ENCODE measurements at regions not wholly inside any gene's neighbourhood (a gene's known extent, or its start where the extent isn't known, plus 50 kb on each side); places are given as distances from the start of the nearest gene placed in this dataset.

DNA sequence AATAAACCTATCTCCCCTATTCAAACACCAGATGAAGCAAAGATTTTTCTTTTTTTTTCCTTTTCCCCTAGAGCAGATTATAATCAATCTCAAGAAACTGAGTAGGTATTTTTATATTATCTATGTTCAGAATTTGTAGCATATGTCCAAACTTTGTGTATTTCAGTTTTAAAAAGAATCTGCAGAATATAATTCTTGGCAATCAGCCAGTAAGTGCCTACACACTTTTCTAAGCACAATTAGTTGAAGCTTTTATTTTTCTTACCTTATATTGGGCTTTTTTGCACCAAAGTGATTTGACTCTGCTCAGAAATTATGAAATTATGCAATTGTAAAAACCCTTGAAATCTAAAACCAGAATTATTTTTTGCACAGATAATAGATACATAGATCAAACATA, 315.8 kb upstream of the PHF14 start:
- no peaks in the 10 kb centered on the region for H3K4me1 ChIP-seq (ENCODE audit: insufficient read depth, low read length)
- H3K27me3 ChIP-seq (ENCODE audit: insufficient read depth, low read length): no peaks in the 10 kb centered on the region

DNA sequence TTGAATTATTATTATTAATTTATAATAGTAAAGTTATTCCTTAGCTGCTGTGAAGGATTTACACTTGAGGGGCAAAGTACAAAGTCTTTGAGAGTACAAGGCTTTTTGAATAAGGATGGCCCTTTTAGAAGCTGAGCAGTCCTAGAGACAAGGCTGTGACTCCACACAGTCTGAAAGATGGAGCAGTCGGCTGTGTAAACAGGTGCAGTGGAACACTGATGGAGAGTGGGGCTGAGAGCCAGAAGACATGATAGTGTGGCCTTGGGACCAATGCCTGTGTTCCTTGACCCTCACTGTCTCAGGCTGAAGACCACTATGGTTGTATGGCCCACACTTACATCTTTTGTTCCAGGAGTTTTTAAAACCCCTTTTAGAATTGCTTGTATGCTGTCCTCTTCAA, 311.2 kb upstream of the PHF14 start:
- Histone ChIP-seq H3K36me3 (ENCODE audit: insufficient read depth, low read length) (no peaks in the 10 kb centered on the region), H3K4me3 (ENCODE audit: low read length) (no peak overlapping the region), H3K4me1 (ENCODE audit: insufficient read depth, low read length) (no peaks in the 10 kb centered on the region), H3K9me3 (ENCODE audit: low read length) (no peaks in the 10 kb centered on the region), H3K27me3 (ENCODE audit: insufficient read depth, low read length) (no peaks in the 10 kb centered on the region), H2AFZ (ENCODE audit: low read depth, low read length) (no peak overlapping the region)

More for the DNA sequence above, 315.8 kb upstream of the PHF14 start:
- Histone ChIP-seq H3K4me3 (ENCODE audit: low read length) (no peak overlapping the region), H2AFZ (ENCODE audit: low read depth, low read length) (no peak overlapping the region), H3K9me3 (ENCODE audit: low read length) (no peaks in the 10 kb centered on the region), H3K36me3 (ENCODE audit: insufficient read depth, low read length) (no peaks in the 10 kb centered on the region)

DNA sequence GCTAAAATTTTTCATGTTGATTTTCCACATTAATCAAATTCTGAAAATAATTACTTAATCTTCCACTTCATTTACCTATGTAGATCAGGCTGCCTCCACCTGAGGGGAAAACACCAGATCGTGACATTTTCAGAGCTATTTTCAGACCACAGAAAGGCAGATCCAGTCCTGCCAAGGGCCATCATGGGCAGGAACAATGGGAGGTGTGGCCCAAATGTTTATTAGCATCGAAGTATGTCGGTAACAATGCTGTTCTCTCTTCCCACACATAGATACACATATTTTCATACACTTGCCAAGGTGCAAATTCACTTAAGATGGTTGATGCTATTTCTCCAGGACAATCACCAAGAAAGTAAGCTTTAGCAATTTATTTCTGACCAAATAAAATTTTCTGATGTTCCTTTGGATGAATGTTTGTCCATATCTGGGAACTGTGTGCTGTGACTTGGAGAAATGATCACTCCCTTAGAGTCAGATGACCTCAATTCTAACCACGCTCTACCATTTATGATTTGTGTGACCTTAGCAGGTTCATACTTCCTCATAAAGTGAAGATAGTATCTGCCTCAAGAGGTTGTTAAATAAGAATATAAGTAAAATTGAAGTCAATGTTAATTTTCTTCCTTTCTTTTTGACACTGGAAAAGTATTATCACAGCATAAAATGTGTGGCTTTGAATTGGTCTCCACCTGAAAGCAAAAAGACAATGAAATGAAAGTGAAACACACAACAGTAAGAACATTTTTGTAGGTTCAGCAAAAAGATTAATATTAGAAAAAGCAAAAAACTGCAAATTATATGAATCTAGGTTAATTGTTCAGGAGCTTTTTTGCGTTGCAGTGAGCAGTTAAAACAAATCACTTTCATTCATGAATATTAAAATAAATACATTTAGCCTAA, 310.4 kb upstream of the PHF14 start:
- Histone ChIP-seq H3K36me3 (ENCODE audit: insufficient read depth, low read length) (no peaks in the 10 kb centered on the region), H3K9me3 (ENCODE audit: low read length) (no peaks in the 10 kb centered on the region), H2AFZ (ENCODE audit: low read depth, low read length) (no peak overlapping the region), H3K4me3 (ENCODE audit: low read length) (no peak overlapping the region), H3K4me1 (ENCODE audit: insufficient read depth, low read length) (no peaks in the 10 kb centered on the region), H3K27me3 (ENCODE audit: insufficient read depth, low read length) (no peaks in the 10 kb centered on the region)

DNA sequence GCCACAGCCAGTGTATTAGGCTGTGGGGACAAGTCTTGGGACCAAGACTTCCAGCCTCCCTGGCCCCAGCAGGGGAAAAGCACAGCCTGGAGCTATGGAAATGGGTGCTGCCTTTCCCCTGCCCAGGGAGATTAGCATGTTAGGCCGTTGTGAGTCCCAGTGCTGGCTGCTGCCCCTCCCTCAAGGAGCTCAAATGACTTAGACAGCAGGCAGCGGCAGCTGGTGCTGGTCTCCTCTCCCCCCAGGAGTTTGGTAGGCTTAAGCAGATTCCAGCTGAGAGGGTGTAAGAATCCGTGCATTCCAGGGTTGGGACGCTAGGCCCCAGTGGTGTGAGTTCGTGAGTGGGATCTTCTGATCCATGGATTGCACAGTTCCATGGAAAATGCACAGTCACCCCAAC, 301.5 kb upstream of the PHF14 start:
- Histone ChIP-seq H3K9me3 (ENCODE audit: low read length) (no peaks in the 10 kb centered on the region), H3K27me3 (ENCODE audit: insufficient read depth, low read length) (no peaks in the 10 kb centered on the region), H2AFZ (ENCODE audit: low read depth, low read length) (no peak overlapping the region), H3K4me1 (ENCODE audit: insufficient read depth, low read length) (no peaks in the 10 kb centered on the region), H3K4me3 (ENCODE audit: low read length) (no peak overlapping the region), H3K36me3 (ENCODE audit: insufficient read depth, low read length) (no peaks in the 10 kb centered on the region)

DNA sequence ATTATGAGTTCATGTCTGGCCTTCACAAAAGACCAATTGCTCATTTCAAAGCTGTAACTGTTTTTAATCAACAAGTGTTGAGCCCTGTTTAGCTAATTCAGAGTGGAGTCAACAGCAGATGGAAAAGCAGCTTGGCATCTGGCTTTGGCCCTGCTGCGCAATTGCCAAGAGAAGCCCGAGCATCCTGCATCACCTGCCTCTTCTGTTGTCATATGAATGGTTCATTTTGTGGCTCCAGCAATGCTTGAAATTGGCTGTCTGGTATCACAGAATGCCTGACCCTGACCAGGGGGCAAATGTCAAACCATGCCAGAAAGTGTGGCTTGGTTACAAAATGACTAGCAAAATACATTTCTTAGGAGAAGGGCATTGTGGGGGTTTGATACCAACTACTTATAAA, 296.5 kb upstream of the PHF14 start:
- Histone ChIP-seq H3K27me3 (ENCODE audit: insufficient read depth, low read length) (no peaks in the 10 kb centered on the region), H3K36me3 (ENCODE audit: insufficient read depth, low read length) (no peaks in the 10 kb centered on the region), H3K9me3 (ENCODE audit: low read length) (no peaks in the 10 kb centered on the region), H2AFZ (ENCODE audit: low read depth, low read length) (no peak overlapping the region), H3K4me3 (ENCODE audit: low read length) (no peak overlapping the region), H3K4me1 (ENCODE audit: insufficient read depth, low read length) (no peaks in the 10 kb centered on the region)

DNA sequence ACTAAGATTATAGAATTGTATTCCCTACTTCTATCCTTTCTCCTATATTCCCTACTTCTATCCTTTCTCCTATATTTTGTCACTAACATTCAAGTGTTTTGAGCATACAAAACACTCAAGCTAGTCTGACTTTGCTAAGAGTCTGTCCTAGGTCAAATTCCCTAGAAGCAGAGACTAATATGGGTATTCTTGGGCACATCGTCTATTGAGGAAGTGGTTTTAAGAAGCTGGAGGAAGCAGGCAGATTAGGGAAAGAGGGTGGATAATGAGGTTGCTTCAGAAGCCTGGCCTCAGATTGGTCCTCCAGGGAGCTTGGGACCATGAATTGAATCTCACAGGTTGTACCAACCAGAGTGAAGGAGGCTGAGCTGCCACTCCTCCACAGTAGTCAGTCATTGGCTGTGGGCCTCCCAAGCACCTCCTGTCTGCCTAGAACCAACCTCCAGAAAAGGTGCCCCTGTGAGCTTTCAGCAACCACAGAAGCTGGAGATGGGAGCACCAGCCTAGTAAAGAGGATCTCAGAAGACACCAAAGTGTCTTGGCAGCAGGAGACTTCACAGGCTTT, 295.9 kb upstream of the PHF14 start:
- no peaks in the 10 kb centered on the region for H3K27me3 ChIP-seq (ENCODE audit: insufficient read depth, low read length)
- no peak overlapping the region for H2AFZ ChIP-seq (ENCODE audit: low read depth, low read length)
- no peaks in the 10 kb centered on the region for H3K36me3 ChIP-seq (ENCODE audit: insufficient read depth, low read length)
- H3K4me1 ChIP-seq (ENCODE audit: insufficient read depth, low read length): no peaks in the 10 kb centered on the region
- H3K9me3 ChIP-seq (ENCODE audit: low read length): no peaks in the 10 kb centered on the region
- no peak overlapping the region for H3K4me3 ChIP-seq (ENCODE audit: low read length)

DNA sequence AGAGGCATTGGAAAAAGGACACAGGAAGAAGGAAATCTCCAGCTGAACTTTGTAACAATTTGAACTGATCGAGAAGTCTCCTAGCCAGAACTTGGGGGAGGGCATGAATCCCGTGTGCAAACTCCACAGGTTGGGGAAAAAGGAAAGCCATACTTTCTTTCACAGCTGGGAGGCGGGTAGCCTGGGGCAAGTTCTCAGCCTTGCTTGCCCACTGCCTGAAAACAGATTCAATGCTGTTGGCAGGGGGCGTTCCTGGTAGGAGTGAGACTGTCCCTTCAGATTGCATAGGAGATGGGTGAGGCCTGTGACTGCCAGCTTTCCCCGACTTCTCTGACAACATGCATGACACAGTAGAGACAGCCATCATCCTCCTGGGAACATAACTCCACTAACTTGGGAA, 289.1 kb upstream of the PHF14 start:
- Histone ChIP-seq H3K36me3 (ENCODE audit: insufficient read depth, low read length) (no peaks in the 10 kb centered on the region), H2AFZ (ENCODE audit: low read depth, low read length) (no peak overlapping the region), H3K9me3 (ENCODE audit: low read length) (no peaks in the 10 kb centered on the region), H3K4me3 (ENCODE audit: low read length) (no peak overlapping the region), H3K27me3 (ENCODE audit: insufficient read depth, low read length) (no peaks in the 10 kb centered on the region), H3K4me1 (ENCODE audit: insufficient read depth, low read length) (no peaks in the 10 kb centered on the region)

DNA sequence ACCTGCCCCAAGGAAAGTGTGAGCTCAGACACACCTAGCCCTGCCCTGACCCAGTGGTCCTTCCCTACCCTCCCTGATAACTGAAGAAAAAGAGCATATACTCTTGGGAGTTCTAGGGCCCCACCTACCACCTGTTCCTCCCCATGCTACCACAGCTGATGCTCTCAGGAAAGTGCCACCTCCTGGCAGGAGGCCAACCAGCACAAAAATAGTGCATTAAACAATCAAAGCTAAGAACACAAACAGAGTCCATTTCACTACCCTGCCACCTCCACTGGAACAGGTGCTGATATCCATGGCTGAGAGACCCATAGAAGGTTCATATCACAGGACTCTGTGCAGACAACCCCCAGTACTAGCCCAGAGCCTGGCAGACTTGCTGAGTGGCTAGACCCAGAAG, 288.6 kb upstream of the PHF14 start:
- no peaks in the 10 kb centered on the region for H3K36me3 ChIP-seq (ENCODE audit: insufficient read depth, low read length)
- H3K4me1 ChIP-seq (ENCODE audit: insufficient read depth, low read length): no peaks in the 10 kb centered on the region
- H3K4me3 ChIP-seq (ENCODE audit: low read length): no peak overlapping the region
- no peaks in the 10 kb centered on the region for H3K9me3 ChIP-seq (ENCODE audit: low read length)
- no peaks in the 10 kb centered on the region for H3K27me3 ChIP-seq (ENCODE audit: insufficient read depth, low read length)
- no peak overlapping the region for H2AFZ ChIP-seq (ENCODE audit: low read depth, low read length)

DNA sequence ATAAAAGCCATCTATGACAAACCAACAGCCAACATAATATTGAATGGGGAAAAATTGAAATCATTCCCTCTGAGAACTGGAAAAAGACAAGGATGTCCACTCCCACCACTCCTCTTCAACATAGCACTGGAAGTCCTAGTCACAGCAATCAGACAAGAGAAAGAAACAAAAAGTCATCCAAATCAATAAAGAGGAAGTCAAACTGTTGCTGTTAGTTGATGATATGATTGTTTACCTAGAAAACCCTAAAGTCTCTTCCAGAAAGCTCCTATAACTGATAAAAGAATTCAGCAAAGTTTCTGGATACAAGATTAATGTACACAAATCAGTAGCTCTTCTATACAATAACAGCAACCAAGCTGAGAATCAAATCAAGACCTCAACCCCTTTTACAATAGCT, 285.1 kb upstream of the PHF14 start:
- no peak overlapping the region for H3K4me3 ChIP-seq (ENCODE audit: low read length)
- H3K36me3 ChIP-seq (ENCODE audit: insufficient read depth, low read length): no peaks in the 10 kb centered on the region
- H2AFZ ChIP-seq (ENCODE audit: low read depth, low read length): no peak overlapping the region
- no peaks in the 10 kb centered on the region for H3K27me3 ChIP-seq (ENCODE audit: insufficient read depth, low read length)
- no peaks in the 10 kb centered on the region for H3K9me3 ChIP-seq (ENCODE audit: low read length)
- H3K4me1 ChIP-seq (ENCODE audit: insufficient read depth, low read length): no peaks in the 10 kb centered on the region

DNA sequence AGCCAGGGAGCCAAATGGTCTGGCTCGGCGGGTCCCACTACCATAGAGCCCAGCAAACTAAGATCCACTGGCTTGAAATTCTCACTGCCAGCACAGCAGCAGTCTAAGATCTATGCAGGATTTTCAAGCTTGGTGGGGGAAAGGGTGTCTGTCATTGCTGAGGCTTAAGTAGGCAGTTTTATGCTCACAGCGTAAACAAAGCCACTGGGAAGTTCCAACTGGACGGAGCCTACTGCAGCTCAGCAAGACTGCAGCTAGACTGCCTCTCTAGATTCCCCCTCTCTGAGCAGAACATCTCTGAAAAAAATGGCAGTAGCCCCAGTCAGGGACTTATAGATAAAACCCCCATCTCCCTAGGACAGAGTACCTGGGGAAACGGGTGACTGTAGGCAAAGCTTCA, 277.6 kb upstream of the PHF14 start:
- no peak overlapping the region for H2AFZ ChIP-seq (ENCODE audit: low read depth, low read length)
- no peak overlapping the region for H3K4me3 ChIP-seq (ENCODE audit: low read length)

DNA sequence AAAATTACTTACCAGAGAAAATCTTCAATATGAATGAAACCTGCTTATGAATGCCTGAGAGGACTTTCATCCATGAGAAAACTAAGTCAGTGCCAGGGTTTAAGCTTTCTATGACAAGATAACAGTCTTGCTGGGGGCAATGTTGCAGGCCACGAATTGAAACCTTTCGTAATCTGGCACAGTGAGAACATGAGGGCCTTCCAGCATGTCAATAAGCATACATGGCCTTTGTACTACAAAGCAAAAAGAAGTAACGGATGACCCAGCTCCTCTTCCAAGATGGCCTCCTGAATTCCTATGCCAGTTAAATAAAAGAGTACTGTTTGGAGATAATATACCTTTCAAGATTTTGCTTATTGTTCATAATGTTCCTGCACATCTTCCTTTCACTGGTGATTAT, 270.6 kb upstream of the PHF14 start:
- H3K4me3 ChIP-seq (ENCODE audit: low read length): no peak overlapping the region
- H3K4me1 ChIP-seq (ENCODE audit: insufficient read depth, low read length): no peaks in the 10 kb centered on the region

More for the DNA sequence above, 277.6 kb upstream of the PHF14 start:
- Histone ChIP-seq H3K9me3 (ENCODE audit: low read length) (no peaks in the 10 kb centered on the region), H3K4me1 (ENCODE audit: insufficient read depth, low read length) (no peaks in the 10 kb centered on the region), H3K27me3 (ENCODE audit: insufficient read depth, low read length) (no peaks in the 10 kb centered on the region), H3K36me3 (ENCODE audit: insufficient read depth, low read length) (no peaks in the 10 kb centered on the region)

DNA sequence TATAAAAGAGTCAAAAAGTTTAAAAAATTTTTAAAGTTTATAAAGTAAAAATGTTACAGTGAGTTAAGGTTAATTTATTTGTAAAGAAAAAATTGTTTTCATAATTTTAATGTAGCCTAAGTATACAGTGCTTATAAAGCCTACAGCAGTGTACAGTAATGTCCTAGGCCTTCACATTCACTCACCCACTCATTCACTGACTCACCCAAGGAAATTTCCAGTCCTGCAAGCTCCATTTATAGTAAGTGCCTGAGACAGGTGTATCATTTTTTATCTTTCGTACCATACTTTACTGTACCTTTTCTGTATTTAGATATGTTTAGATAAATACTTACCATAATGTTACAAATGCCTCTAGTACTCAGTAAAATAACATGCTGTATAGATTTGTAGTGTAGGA, 269.7 kb upstream of the PHF14 start:
- Histone ChIP-seq H3K36me3 (ENCODE audit: insufficient read depth, low read length) (no peaks in the 10 kb centered on the region), H3K9me3 (ENCODE audit: low read length) (no peaks in the 10 kb centered on the region), H3K27me3 (ENCODE audit: insufficient read depth, low read length) (no peaks in the 10 kb centered on the region), H3K4me3 (ENCODE audit: low read length) (no peak overlapping the region), H3K4me1 (ENCODE audit: insufficient read depth, low read length) (no peaks in the 10 kb centered on the region), H2AFZ (ENCODE audit: low read depth, low read length) (no peak overlapping the region)

More for the DNA sequence above, 270.6 kb upstream of the PHF14 start:
- no peaks in the 10 kb centered on the region for H3K27me3 ChIP-seq (ENCODE audit: insufficient read depth, low read length)
- H3K9me3 ChIP-seq (ENCODE audit: low read length): no peaks in the 10 kb centered on the region
- no peaks in the 10 kb centered on the region for H3K36me3 ChIP-seq (ENCODE audit: insufficient read depth, low read length)
- no peak overlapping the region for H2AFZ ChIP-seq (ENCODE audit: low read depth, low read length)

DNA sequence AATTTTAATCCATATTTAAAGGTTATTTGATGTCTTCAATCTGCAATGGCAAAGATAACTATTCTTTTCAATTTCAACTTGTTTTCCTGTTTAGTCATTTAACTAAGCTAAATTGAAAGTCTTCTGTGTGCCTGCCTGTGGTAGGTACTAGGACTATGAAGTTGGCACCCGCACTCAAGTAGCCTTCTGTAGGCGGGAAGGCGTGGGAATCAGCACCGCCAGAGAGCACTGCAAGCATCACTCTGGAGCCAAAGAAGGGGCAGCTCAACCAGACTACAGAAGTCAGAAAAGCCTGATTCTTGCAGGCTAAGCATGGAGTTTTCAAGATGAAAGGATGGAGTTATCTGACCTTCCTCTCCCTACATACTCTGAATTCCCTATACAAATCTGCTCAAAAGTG, 269.0 kb upstream of the PHF14 start:
- H3K4me1 ChIP-seq (ENCODE audit: insufficient read depth, low read length): no peaks in the 10 kb centered on the region
- H3K27me3 ChIP-seq (ENCODE audit: insufficient read depth, low read length): no peaks in the 10 kb centered on the region
- no peak overlapping the region for H3K4me3 ChIP-seq (ENCODE audit: low read length)
- H3K9me3 ChIP-seq (ENCODE audit: low read length): no peaks in the 10 kb centered on the region
- no peak overlapping the region for H2AFZ ChIP-seq (ENCODE audit: low read depth, low read length)
- H3K36me3 ChIP-seq (ENCODE audit: insufficient read depth, low read length): no peaks in the 10 kb centered on the region

All from neuron (in vitro differentiated cells).